Activated CD4-positive, alpha-beta T cell treated with anti-CD3 and anti-CD28 coated beads, Interleukin-2, amount 10 ng/mL, durations not matched to agents 7 days and 5 days (primary cell): ENCODE measurements at regions not wholly inside any gene's neighbourhood (a gene's known extent, or its start where the extent isn't known, plus 50 kb on each side); places are given as distances from the start of the nearest gene placed in this dataset.

Source experiments
- CTCF ChIA-PET: fragments of 350-600 bp; sonication (Branson Sonifier 250); formaldehyde crosslinking; loops from one replicate; lab custom pipeline; 2021; ENCODE audit warnings: antibody characterized with exemption; lab: Charles Lee
- POLR2A ChIA-PET: fragments of 350-600 bp; sonication (Branson Sonifier 250); formaldehyde crosslinking; loops from one replicate; lab custom pipeline; 2021; ENCODE audit warnings: antibody characterized with exemption; lab: Charles Lee
- DNase-seq: peaks from one replicate; pipeline ENCODE4 v3.0.0-alpha.2; 2020
- H3K27ac Mint-ChIP-seq: one replicate; pipeline ENCODE4 v1.8.0; 2021; ENCODE audit warnings: mild to moderate bottlenecking, moderate library complexity, mixed read lengths
- H3K27me3 Mint-ChIP-seq: one replicate; pipeline ENCODE4 v1.8.0; 2021; ENCODE audit warnings: mixed read lengths
- H3K36me3 Mint-ChIP-seq: one replicate; pipeline ENCODE4 v1.8.0; 2021; ENCODE audit warnings: low read depth, mixed read lengths
- H3K4me1 Mint-ChIP-seq: one replicate; pipeline ENCODE4 v1.8.0; 2021; ENCODE audit warnings: mixed read lengths
- H3K4me3 Mint-ChIP-seq: one replicate; pipeline ENCODE4 v1.8.0; 2021; ENCODE audit warnings: mild to moderate bottlenecking, moderate library complexity, mixed read lengths
- H3K9me3 Mint-ChIP-seq: one replicate; pipeline ENCODE4 v1.8.0; 2021; ENCODE audit warnings: mixed read lengths

GRCh38 chr21:43306391-43306790, 120.5 kb downstream of the SIK1 start:
- no peak overlapping the region for H3K27ac Mint-ChIP-seq
- ChIA-PET CTCF (interaction anchor here (0.6 kb wide), 1 partner anchor 307 kb away, joined by 3 read pairs; no protein-coding TSS in a partner anchor), POLR2A (no interaction called here)
- H3K9me3 Mint-ChIP-seq = no peaks in the 10 kb centered on the region
- H3K4me1 Mint-ChIP-seq = peaks cover 2% of the 10 kb centered on the region
- H3K4me3 Mint-ChIP-seq = no peak overlapping the region
- H3K36me3 Mint-ChIP-seq = no peaks in the 10 kb centered on the region
- H3K27me3 Mint-ChIP-seq = peaks cover 2% of the 10 kb centered on the region
- DNase-seq = no peak

GRCh38 chr21:43305811-43306311, 121.1 kb downstream of the SIK1 start:
- POLR2A ChIA-PET = no interaction called here
- peaks cover 2% of the 10 kb centered on the region for H3K27me3 Mint-ChIP-seq
- DNase-seq = no peak
- H3K36me3 Mint-ChIP-seq = no peaks in the 10 kb centered on the region
- CTCF ChIA-PET = interaction anchor here (0.6 kb wide), 1 partner anchor 307 kb away, joined by 3 read pairs; no protein-coding TSS in a partner anchor
- no peaks in the 10 kb centered on the region for H3K9me3 Mint-ChIP-seq
- no peak overlapping the region for H3K27ac Mint-ChIP-seq
- H3K4me1 Mint-ChIP-seq = peaks cover 2% of the 10 kb centered on the region
- no peak overlapping the region for H3K4me3 Mint-ChIP-seq

DNA sequence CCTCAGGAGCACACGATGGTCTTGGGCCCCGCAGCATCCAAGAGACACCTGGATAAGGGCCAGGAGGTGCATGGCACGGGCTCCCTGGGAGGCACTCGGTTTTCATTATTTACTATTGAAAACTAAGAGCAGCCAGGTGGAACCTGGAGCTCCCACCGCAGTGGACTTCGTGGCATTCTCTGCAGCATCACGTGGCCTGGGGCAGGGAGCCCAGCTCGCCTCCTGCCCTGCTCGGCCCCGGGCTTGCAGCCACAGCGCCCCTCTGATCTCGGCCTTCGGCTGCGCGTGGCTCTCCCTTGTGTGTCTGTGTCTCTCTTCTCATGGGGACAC, 121.6 kb downstream of the SIK1 start:
- Mint-ChIP-seq H3K27ac (no peak overlapping the region), H3K4me1 (no peaks in the 10 kb centered on the region), H3K27me3 (no peaks in the 10 kb centered on the region), H3K9me3 (no peaks in the 10 kb centered on the region), H3K36me3 (no peaks in the 10 kb centered on the region), H3K4me3 (no peak overlapping the region)
- ChIA-PET POLR2A (no interaction called here), CTCF (no interaction called here)
- no peak for DNase-seq

GRCh38 chr21:43304621-43305335, 122.2 kb downstream of the SIK1 start:
- DNase-seq = no peak
- Mint-ChIP-seq H3K36me3 (no peaks in the 10 kb centered on the region), H3K9me3 (no peaks in the 10 kb centered on the region), H3K27ac (no peak overlapping the region), H3K4me3 (no peak overlapping the region), H3K27me3 (no peaks in the 10 kb centered on the region), H3K4me1 (no peaks in the 10 kb centered on the region)
- ChIA-PET POLR2A (no interaction called here), CTCF (no interaction called here)

DNA sequence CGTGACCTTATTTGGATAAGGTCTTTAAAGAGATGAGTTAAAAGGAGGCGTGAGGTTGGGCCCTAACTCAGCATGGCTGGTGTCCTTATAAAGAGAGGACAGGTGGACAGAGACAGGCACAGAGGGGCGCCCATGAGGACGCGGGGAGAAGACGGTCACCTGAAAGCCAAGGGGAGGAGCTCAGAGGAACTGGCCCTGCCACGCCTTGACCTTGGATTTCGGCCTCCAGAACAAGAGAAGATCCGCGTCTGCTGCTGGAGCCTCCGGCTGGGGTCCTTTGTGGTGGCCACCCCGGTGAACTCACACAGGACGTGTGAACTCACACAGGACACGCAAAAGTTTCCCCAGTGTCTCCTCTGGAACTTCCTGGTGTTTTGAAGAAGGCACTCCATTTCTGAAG, 122.7 kb downstream of the SIK1 start:
- POLR2A ChIA-PET = no interaction called here
- H3K4me3 Mint-ChIP-seq = no peak overlapping the region
- no peak overlapping the region for H3K27ac Mint-ChIP-seq
- no peaks in the 10 kb centered on the region for H3K27me3 Mint-ChIP-seq
- no peaks in the 10 kb centered on the region for H3K4me1 Mint-ChIP-seq
- CTCF ChIA-PET = no interaction called here
- no peaks in the 10 kb centered on the region for H3K36me3 Mint-ChIP-seq
- no peak for DNase-seq
- H3K9me3 Mint-ChIP-seq = no peaks in the 10 kb centered on the region

DNA sequence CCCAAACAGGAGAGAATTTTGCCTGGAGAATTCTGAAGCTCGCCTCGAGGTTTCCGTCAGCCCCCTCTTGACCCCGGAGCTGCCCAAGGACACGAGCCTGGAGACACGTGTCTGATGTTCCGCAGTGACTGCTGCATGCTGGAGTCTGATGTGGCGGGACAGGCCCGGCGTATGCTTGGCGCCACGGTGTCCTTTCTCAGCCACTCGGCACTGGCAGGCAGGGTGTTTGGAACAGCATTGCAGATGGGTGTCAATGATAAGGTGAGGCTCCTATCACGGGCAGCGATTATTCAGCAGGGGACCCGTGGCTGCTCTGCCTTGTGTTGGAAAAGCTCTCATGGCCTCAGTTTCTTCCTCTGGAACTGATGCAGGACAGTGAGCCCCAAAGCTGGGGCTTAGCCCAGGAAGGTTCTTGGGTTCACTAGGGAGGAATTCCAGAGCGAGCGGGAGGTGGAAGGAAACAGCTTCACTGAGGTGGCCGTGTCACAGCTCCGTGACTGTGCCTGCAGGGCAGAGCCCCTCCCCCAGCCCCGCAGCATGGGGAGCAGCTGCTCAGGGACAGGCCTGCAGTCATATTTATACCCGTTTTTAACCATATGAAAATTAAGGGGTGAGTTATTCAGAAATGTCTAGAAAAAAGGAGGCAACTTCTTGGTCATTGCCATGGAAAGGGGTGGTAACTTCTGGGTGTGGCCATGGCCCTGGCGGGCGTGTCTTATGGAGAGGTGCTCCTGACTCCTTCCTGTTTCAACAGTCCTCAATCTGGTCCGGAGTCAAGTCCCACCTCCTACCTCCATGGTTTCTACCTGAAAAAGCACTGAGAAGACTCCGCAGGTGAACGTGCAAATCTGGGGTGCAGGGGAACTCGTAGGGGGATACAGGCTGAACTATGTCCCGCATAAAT, 123.4 kb downstream of the SIK1 start:
- Mint-ChIP-seq H3K36me3 (no peaks in the 10 kb centered on the region), H3K27ac (no peak overlapping the region), H3K4me3 (no peak overlapping the region), H3K27me3 (no peaks in the 10 kb centered on the region), H3K4me1 (no peaks in the 10 kb centered on the region), H3K9me3 (no peaks in the 10 kb centered on the region)
- POLR2A ChIA-PET = no interaction called here
- CTCF ChIA-PET = interaction anchor here (1.0 kb wide), 1 partner anchor 18 kb away, joined by 3 read pairs; no protein-coding TSS in a partner anchor
- no peak for DNase-seq

GRCh38 chr21:43302769-43303168, 124.2 kb downstream of the SIK1 start:
- CTCF ChIA-PET = interaction anchor here (0.6 to 1.0 kb wide), 2 partner anchors 9 to 18 kb away, joined by 3 read pairs; no protein-coding TSS in a partner anchor
- H3K27ac Mint-ChIP-seq = no peak overlapping the region

DNA sequence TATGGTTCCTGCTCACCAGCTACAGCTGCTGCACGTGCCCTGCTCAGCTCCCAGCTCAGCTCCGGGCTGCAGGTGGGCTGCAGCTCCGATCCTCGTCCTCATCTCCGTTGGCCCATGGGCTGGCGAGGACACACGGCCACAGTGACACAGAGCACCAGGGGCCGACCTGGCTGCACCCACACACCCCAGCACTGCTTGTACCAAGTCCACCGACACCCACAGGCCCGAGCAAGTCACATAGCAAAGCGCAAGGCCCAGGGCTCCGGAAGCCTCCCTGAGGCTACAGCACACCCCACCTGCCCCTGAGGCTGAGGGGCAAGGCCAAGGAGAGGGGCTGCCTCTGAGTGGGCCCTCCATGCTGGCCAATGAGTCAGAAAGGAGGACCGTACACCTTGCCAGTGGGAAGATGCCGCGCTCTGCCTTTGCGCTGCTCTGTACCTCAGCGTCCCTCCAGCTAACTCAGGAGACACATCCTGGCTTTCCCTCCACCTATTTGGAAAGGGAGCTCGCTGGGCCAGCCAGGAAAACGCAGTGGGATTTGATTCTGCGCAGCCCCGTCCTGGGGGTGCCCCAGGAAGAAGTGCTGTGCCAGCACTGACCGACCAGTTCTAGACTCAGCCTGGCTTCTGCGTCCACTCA, 124.8 kb downstream of the SIK1 start:
- H3K27me3 Mint-ChIP-seq = no peaks in the 10 kb centered on the region
- ChIA-PET CTCF (interaction anchor here (0.6 to 1.0 kb wide), 3 partner anchors 10 to 35 kb away, joined by 3 read pairs; no protein-coding TSS in a partner anchor), POLR2A (no interaction called here)
- H3K9me3 Mint-ChIP-seq = no peaks in the 10 kb centered on the region
- no peak overlapping the region for H3K27ac Mint-ChIP-seq
- no peaks in the 10 kb centered on the region for H3K36me3 Mint-ChIP-seq
- no peak overlapping the region for H3K4me3 Mint-ChIP-seq
- no peak for DNase-seq
- no peaks in the 10 kb centered on the region for H3K4me1 Mint-ChIP-seq

More at GRCh38 chr21:43302769-43303168, 124.2 kb downstream of the SIK1 start:
- H3K36me3 Mint-ChIP-seq = no peaks in the 10 kb centered on the region
- DNase-seq = no peak
- H3K4me3 Mint-ChIP-seq = no peak overlapping the region
- no peaks in the 10 kb centered on the region for H3K27me3 Mint-ChIP-seq
- POLR2A ChIA-PET = no interaction called here
- H3K4me1 Mint-ChIP-seq = no peaks in the 10 kb centered on the region
- H3K9me3 Mint-ChIP-seq = no peaks in the 10 kb centered on the region

- ChIA-PET CTCF (interaction anchor here (0.7 kb wide), 1 partner anchor 34 kb away, joined by 3 read pairs; no protein-coding TSS in a partner anchor), POLR2A (no interaction called here)
- Mint-ChIP-seq H3K27ac (no peak overlapping the region), H3K9me3 (no peaks in the 10 kb centered on the region), H3K4me1 (no peaks in the 10 kb centered on the region), H3K4me3 (no peak overlapping the region), H3K27me3 (no peaks in the 10 kb centered on the region), H3K36me3 (no peaks in the 10 kb centered on the region)
- no peak for DNase-seq
Measured at GRCh38 chr21:43301409-43302061, 125.4 kb downstream of the SIK1 start.

DNA sequence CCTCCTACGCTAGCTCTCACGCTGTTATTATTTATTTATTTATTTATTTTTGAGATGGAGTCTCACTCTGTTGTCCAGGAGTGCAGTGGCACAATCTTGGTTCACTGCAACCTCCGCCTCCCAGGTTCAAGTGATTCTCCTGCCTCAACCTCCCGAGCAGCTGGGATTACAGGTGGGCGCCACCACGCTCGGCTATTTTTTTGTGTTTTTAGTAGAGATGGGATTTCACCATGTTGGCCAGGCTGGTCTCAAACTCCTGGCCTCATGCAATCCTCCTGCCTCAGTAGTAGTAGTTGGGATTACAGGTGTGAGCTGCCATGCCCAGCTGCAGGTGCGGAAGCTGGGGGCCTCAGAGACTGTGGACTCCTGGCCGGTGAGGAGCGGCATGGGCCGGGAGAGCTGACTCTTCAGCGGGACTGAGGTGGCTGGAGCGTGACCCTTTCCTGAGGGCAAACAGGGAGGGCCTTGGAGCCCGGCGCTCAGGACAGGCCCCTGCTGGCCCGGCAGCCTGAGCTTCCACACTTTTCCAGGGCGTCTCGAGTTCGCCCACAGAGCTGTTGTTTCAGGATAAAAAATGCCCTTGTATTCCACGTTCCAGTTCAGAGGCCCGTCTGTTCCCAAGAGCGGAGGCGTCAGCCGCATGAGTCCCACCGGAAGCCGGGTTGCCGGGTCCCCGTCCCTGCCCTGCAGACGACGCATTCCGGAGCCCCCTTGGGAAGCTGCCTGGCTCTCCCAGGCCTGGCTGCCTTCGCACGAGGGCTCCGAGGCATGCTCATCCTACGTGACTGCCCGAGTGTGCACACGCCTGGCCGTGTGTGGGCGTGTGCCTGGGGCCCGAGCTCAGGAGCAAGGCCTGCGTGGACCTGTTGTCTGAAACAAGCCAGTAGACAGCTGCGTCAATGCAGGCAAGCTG, 126.2 kb downstream of the SIK1 start:
- POLR2A ChIA-PET = no interaction called here

DNA sequence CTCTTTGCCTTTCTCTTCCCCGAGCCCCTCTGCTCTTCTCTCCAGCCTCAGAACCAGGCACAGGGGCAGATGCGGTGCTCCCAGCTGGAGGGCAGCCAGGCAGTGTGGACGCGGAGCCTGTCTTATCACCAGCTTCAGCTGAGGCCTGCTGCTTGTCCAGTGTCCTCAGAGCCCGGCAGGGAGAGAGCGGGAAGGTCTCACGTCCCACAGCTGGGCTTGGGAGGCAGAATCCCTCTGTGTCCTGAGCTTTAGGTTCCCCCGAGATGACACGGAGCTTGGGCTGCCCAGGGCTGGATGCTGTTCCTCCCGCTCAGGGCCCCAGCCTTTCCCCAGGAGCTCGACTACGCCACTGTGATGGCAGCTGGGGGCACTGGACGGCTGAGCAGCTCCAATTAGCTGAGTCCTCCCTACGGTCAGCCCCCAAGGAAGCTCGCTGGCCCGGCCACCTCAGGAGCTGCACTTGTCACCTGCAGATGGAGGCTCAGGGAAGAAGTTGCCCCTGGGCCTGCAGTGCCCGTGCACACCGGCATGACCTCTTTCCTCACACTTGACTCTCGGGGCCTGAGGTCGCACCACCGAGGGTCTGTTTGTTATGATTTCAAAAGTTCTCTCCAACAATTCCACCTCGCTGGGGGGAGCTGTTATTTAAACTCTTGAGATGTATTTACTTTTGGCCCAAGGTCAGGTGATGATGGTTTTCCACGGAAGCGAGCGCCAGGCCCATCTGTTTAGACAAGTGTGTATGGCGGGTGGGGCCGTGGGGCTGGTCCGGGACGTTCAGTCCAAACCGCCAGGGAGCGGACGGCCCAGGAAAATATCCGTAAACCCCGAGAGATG, 127.3 kb downstream of the SIK1 start:
- Mint-ChIP-seq H3K36me3 (no peaks in the 10 kb centered on the region), H3K27me3 (no peaks in the 10 kb centered on the region), H3K4me3 (no peak overlapping the region), H3K4me1 (no peaks in the 10 kb centered on the region), H3K27ac (no peak overlapping the region), H3K9me3 (no peaks in the 10 kb centered on the region)
- ChIA-PET POLR2A (no interaction called here), CTCF (no interaction called here)
- no peak for DNase-seq

More for the DNA sequence above, 126.2 kb downstream of the SIK1 start:
- Mint-ChIP-seq H3K9me3 (no peaks in the 10 kb centered on the region), H3K27ac (no peak overlapping the region), H3K4me1 (no peaks in the 10 kb centered on the region), H3K4me3 (no peak overlapping the region), H3K27me3 (no peaks in the 10 kb centered on the region), H3K36me3 (no peaks in the 10 kb centered on the region)
- DNase-seq = no peak
- CTCF ChIA-PET = no interaction called here
